DOHH2 (cell line): ENCODE measurements at regions not wholly inside any gene's neighbourhood (a gene's known extent, or its start where the extent isn't known, plus 50 kb on each side); places are given as distances from the start of the nearest gene placed in this dataset.
"Not testable (repeated sequence)": the region's sequence is repeated elsewhere in the genome, so short reads cannot be mapped to it uniquely, and the experiment has no call there.

Source experiments
- H3F3A ChIP-seq: fragments of 200-600 bp; sonication (generic), shearing (Covaris generic); 2 replicates; pipeline ENCODE4 v1.6.0; 2016; ENCODE audit warnings: antibody characterized with exemption, mild to moderate bottlenecking; ENCODE audit not compliant: control insufficient read depth, insufficient read depth
- H3K27ac ChIP-seq: fragments of 200-600 bp; sonication (generic); 2 replicates; pipeline ENCODE4 v1.5.1; 2014; ENCODE audit warnings: low read depth, mild to moderate bottlenecking, low read length, moderate library complexity
- H3K27me3 ChIP-seq: fragments of 200-600 bp; sonication (generic); 2 replicates; pipeline ENCODE4 v1.6.1; 2014; ENCODE audit warnings: mild to moderate bottlenecking, low read length, mixed read lengths; ENCODE audit not compliant: control insufficient read depth
- H3K36me3 ChIP-seq: fragments of 200-600 bp; sonication (generic); 2 replicates; pipeline ENCODE4 v1.6.1; 2014; ENCODE audit warnings: mild to moderate bottlenecking, low read length, moderate library complexity, mixed read lengths; ENCODE audit not compliant: control insufficient read depth
- H3K4me1 ChIP-seq: fragments of 200-600 bp; sonication (generic); 2 replicates; pipeline ENCODE4 v1.6.1; 2014; ENCODE audit warnings: mild to moderate bottlenecking, low read length, mixed read lengths; ENCODE audit not compliant: control insufficient read depth
- H3K4me2 ChIP-seq: fragments of 200-600 bp; sonication (generic); 2 replicates; pipeline ENCODE4 v1.6.0; 2014; ENCODE audit warnings: mild to moderate bottlenecking, low read length, moderate library complexity
- H3K4me3 ChIP-seq: fragments of 200-600 bp; sonication (generic); 2 replicates; pipeline ENCODE4 v1.5.1; 2014; ENCODE audit warnings: mild to moderate bottlenecking, low read length, mixed read lengths
- H3K79me2 ChIP-seq: fragments of 200-600 bp; sonication (generic); 2 replicates; pipeline ENCODE4 v1.6.1; 2014; ENCODE audit warnings: mild to moderate bottlenecking, low read length, mixed read lengths; ENCODE audit not compliant: control insufficient read depth
- H3K9me2 ChIP-seq: fragments of 200-600 bp; sonication (generic); replicated peaks from 2 replicates; pipeline ENCODE4 v1.6.1; 2014; ENCODE audit warnings: mild to moderate bottlenecking, low read length, mixed read lengths; ENCODE audit not compliant: control insufficient read depth
- H3K9me3 ChIP-seq: fragments of 200-600 bp; sonication (generic); 2 replicates; pipeline ENCODE4 v1.6.1; 2014; ENCODE audit warnings: antibody characterized with exemption, low read length, mixed read lengths; ENCODE audit not compliant: control insufficient read depth, insufficient read depth
- H4K20me1 ChIP-seq: fragments of 200-600 bp; sonication (generic); 2 replicates; pipeline ENCODE4 v1.6.0; 2014; ENCODE audit warnings: low read depth, mild to moderate bottlenecking, antibody characterized with exemption, low read length, moderate library complexity; ENCODE audit not compliant: control insufficient read depth, insufficient read depth
- CTCF ChIP-seq: fragments of 200-600 bp; sonication (generic); IDR thresholded peaks from one replicate; pipeline ENCODE4 v1.5.1; 2014; ENCODE audit warnings: antibody characterized with exemption, mild to moderate bottlenecking, low read depth, low read length; ENCODE audit not compliant: poor library complexity, severe bottlenecking
- EZH2phosphoT487 ChIP-seq: fragments of 200-600 bp; sonication (generic); IDR thresholded peaks from 2 replicates; pipeline ENCODE4 v1.6.1; 2017; ENCODE audit warnings: borderline replicate concordance, mild to moderate bottlenecking, antibody characterized with exemption, low read length, moderate library complexity, mixed read lengths

GRCh38 chr1:176396604-176397395 is 66.2 kb upstream of the PAPPA2 start:
- not testable (repeated sequence) for H3K4me2 ChIP-seq, H3K27ac ChIP-seq, H3K4me3 ChIP-seq, H3K27me3 ChIP-seq, H3K4me1 ChIP-seq, H3K9me2 ChIP-seq, H3K9me3 ChIP-seq, H3K36me3 ChIP-seq, H3K79me2 ChIP-seq, H3F3A ChIP-seq, H4K20me1 ChIP-seq

- Histone ChIP-seq H3F3A (no peaks in the 10 kb centered on the region), H3K27ac (no peak overlapping the region), H3K4me3 (no peak overlapping the region), H3K9me2 (no peaks in the 10 kb centered on the region), H3K9me3 (no peaks in the 10 kb centered on the region), H3K36me3 (no peaks in the 10 kb centered on the region), H3K79me2 (no peaks in the 10 kb centered on the region), H3K4me1 (no peaks in the 10 kb centered on the region), H3K4me2 (no peak overlapping the region), H3K27me3 (no peaks in the 10 kb centered on the region), H4K20me1 (no peaks in the 10 kb centered on the region)
- no peak for TF ChIP-seq EZH2phosphoT487
- no peak for TF ChIP-seq CTCF
Observed at GRCh38 chr1:176391621-176392020, 71.4 kb upstream of the PAPPA2 start.

GRCh38 chr1:176384841-176385240 is 78.1 kb upstream of the PAPPA2 start:
- no peaks in the 10 kb centered on the region for H4K20me1 ChIP-seq
- H3F3A ChIP-seq: no peaks in the 10 kb centered on the region
- no peaks in the 10 kb centered on the region for H3K36me3 ChIP-seq
- H3K27ac ChIP-seq: no peak overlapping the region
- no peaks in the 10 kb centered on the region for H3K4me1 ChIP-seq
- H3K4me3 ChIP-seq: no peak overlapping the region
- TF ChIP-seq CTCF (no peak), EZH2phosphoT487 (no peak)
- H3K9me3 ChIP-seq: no peaks in the 10 kb centered on the region
- H3K9me2 ChIP-seq: no peaks in the 10 kb centered on the region
- H3K27me3 ChIP-seq: no peaks in the 10 kb centered on the region
- no peak overlapping the region for H3K4me2 ChIP-seq
- H3K79me2 ChIP-seq: no peaks in the 10 kb centered on the region

- Histone ChIP-seq H3K9me2 (no peaks in the 10 kb centered on the region), H3K27me3 (no peaks in the 10 kb centered on the region), H3K36me3 (no peaks in the 10 kb centered on the region), H3F3A (no peaks in the 10 kb centered on the region), H4K20me1 (no peaks in the 10 kb centered on the region), H3K9me3 (no peaks in the 10 kb centered on the region), H3K4me1 (no peaks in the 10 kb centered on the region), H3K4me2 (no peak overlapping the region), H3K27ac (no peak overlapping the region), H3K4me3 (no peak overlapping the region), H3K79me2 (no peaks in the 10 kb centered on the region)
- TF ChIP-seq EZH2phosphoT487: no peak
- no peak for TF ChIP-seq CTCF
Observed at GRCh38 chr1:176382163-176382562, 80.8 kb upstream of the PAPPA2 start.
